AG08395 (cell line): ENCODE measurements at regions not wholly inside any gene's neighbourhood (a gene's known extent, or its start where the extent isn't known, plus 50 kb on each side); places are given as distances from the start of the nearest gene placed in this dataset.

Experiments used
- DNase-seq: peaks from one replicate; pipeline ENCODE4 v3.0.0; 2012; ENCODE audit warnings: mixed read lengths, low spot score

DNA sequence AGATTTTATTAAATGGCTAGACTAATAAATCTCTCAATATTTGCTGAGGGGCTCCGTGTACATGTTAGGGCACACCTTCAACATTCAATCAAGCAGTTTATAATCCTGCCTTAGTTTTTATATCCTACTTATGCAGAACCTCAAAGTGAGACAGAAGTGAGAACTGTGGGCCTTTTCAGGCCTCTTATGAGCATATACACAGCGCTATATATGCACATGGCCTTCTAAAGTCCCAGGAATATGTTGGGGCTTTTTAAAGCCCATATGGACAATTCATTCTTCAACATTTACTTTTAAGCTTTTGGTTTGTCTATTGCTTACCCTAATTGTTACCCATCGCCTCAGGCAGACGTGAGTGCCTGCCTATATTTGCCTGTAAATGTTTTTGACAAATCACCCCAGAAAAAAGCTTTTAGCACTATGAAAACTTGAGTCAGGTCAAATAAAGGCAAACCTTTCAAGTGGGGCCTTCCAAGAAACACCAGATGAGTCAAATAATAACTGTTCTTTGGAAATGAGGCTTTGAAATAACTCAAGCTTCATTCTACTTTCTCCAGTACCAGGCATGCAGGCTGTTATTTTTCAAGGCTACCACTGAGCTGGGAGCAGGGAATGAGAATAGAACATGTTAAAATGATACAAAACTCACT lies 58.2 kb downstream of the ESM1 start:
- DNase-seq: no peak

- no peak for DNase-seq
Observed at GRCh38 chr5:54924487-54924886, 60.9 kb downstream of the ESM1 start.

DNA sequence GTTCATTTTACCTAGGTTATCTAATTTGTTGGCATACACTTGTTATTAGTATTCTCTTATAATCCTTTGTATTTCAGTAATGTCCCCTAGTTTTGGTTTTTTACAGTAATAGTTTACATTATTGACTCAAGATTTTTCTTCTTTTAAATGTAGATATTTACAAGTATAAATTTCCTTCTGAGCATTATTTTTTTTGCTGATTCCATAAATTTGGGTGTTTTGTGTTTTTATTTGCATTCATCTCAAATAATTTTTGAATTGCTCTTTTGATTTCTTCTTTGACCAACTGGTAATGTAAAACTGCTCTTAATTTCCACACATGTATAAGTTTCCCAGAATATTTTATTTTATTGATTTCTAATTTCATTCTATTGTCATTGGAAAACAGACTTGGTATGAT lies 68.1 kb downstream of the ESM1 start:
- DNase-seq: no peak

DNA sequence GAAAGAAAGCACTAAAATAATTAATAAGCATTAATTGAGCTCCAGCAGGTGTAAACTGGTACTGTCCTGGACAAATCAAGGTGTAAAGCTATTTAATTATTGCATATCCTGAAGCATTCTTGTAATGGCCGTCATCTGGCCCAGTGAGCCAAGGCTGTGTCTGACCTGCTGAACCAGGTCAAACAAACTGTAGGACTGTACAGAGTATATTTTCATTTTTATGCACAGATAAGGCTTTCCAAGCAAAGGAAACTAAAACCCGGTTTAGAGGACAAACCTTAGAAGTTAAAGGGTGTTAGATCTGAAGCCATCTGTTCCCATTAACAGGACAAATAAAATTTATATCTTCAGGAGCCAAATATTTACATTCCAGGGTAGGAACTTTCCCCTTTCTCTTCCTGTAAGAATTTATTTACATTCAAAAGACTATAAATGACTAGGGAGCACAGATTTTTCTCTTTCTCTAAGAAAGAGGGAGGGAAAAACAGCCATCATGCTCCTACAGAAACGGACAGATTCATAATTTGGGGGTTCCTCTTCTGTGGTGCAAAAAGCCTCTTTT lies 69.8 kb downstream of the ESM1 start:
- no peak for DNase-seq

- DNase-seq: no peak
Observed at GRCh38 chr5:54912021-54912420, 73.4 kb downstream of the ESM1 start.

- DNase-seq: no peak
Observed at GRCh38 chr5:54909911-54910870, 75.2 kb downstream of the ESM1 start.

GRCh38 chr5:54908774-54909525 lies 76.4 kb downstream of the ESM1 start:
- DNase-seq: no peak

GRCh38 chr5:54905942-54906537 lies 79.4 kb downstream of the ESM1 start:
- peak; percentile 71 for DNase-seq

DNA sequence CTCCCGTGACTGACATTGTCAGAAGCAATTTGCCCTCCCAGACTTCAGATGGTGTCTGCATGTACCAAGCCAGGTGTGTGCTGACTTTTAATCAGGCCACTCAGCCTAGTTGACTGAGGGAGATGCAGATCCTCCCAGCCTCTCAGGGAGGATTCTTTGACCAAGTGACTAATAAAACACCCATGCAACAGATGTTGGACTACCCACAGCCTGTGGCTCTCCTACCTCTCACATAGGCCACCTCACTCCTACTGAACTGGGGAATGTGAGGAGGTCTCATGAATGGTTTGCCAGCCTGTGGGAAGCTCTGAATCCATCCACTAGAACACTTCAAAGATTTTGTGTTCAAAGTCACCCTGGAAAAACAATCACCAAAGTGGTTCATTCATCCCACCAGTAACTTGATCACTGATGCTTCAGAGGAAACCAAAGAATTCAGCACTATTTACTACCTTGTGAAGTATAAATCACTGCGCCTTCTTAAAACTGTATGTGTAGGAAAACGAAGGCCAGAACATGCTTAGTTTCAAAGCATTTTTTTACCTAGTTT lies 80.1 kb downstream of the ESM1 start:
- no peak for DNase-seq

- DNase-seq: peak; percentile 77
Observed at GRCh38 chr5:54904425-54904824, 81.0 kb downstream of the ESM1 start.

DNA sequence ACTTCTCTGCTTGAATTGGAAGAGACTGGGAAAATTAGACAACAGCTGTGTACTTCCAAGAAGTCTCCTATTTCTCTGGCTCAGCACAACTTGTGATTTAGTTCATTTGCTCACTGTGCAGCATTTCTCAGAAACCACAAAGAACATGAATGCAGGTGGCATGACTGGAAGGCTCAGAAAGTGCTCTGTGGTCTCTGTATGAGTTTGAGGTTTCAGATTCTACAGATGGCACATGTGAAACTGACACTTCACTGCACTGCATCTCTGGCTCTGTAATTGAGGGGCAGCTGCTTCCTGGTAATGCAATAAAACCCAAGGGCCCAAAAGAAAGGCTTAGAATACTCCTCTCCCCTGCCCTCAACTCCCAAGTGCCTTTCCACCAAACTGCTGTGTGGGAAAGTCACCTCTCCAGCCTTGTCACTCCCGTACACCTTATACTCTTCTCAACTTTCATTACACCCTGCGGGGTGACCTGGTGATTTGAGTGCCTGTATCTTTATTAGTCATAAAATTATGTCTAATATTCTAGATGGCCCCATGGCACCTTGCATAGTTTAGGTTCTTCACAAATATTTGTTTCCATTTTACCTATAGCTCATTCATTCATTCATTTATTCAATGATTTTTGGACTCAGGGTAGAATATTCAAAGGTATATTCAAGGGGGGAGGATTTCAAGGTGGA lies 82.5 kb downstream of the ESM1 start:
- DNase-seq: peak; percentile 34

- peak; percentile 79 for DNase-seq
Observed at GRCh38 chr5:54900984-54901725, 84.2 kb downstream of the ESM1 start.

- no peak for DNase-seq
Observed at GRCh38 chr5:54897001-54897400, 88.4 kb downstream of the ESM1 start.

DNA sequence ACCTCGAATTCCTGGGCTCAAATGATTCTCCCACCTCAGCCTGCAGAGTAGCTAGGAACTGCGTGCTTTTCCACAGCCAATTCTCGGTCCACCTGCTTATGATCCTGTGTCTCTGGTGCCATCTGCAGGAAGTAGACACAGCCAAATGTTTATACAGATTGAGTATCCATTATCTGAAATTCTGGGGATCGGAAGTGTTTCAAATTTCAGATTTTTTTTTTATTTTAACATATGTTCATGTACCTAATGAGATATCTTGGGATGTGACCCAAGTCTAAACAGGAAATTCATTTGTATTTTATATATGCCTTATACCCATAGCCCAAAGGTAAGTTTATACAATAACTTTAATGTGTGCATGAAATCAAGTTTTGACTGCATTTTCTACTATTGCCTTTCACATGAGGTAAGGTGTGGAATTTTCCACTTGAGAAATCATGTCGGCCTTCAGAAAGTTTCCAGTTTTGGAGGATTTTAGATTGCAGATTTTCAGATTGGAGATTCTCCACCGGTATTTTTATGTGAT lies 89.5 kb downstream of the ESM1 start:
- peak; percentile 63 for DNase-seq

DNA sequence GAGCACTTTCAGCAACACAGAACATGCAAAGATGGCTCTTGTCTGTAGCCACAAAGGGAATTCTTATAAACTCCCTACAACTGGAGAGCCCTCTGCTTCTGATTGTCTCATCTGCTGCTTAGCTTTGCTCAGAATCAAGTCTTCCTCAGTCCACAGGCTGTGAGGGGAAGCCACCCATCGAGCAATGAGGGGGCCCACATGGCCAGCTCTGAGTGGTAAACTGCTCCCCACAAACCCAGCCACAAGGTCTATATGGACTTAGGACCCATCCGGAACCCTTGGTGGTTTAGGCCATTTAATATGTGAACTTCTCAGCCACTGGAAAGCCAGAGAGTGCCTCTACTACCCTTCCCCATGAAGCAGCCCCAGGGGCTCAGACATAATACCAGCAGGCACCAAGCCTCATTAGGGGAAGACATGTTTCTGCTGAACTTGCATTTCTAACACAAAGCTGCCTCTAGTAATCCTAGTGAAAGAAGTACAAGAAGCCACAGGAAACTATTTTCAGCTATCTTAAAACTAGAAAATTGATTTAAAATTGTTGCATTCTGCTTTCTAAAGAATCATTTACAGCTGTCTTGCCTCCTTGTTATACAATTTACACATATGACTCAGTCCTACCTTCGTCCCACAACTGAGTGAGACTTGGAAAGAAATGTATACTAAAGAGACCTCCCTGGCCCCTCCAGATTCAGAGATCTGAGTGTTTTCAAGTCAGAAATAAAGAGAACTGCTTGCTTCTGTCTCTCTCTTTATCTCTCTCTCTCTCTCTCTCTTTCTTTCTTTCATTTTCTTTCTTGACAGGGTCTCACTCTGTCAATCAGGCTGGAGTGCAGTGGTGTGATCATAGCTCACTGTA lies 90.2 kb downstream of the ESM1 start:
- no peak for DNase-seq

GRCh38 chr5:54889826-54890225 lies 95.6 kb downstream of the ESM1 start:
- DNase-seq: peak; percentile 87

- no peak for DNase-seq
Observed at GRCh38 chr5:54887663-54888062, 97.7 kb downstream of the ESM1 start.

DNA sequence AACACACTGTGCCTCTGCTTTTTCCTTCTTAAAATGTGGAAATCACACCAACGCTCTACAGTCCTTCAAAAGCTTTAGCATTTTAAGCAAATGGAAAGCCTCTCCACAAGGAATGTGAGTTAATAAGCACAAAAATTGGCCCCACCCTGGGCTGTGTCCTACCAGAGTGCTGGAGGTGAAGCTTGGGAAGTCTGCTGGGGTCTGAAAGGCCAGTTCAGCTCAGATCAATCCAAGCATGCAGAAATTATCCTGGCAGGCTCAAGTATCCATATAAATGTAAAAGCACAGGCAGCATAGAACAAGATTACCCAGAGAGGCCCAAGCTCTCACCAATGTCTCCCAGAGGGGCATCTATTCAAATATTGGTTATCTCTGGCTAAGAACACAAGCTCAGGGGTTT lies 98.5 kb downstream of the ESM1 start:
- DNase-seq: no peak

- DNase-seq: no peak
Observed at GRCh38 chr5:54885636-54886035, 99.8 kb downstream of the ESM1 start.
